Activated naive CD4-positive, alpha-beta T cell treated with anti-CD3 and anti-CD28 coated beads, Interleukin-2, amount 50 U/mL, for 24 hours (primary cell): ENCODE measurements at regions not wholly inside any gene's neighbourhood (a gene's known extent, or its start where the extent isn't known, plus 50 kb on each side); places are given as distances from the start of the nearest gene placed in this dataset.
"Not testable (repeated sequence)": the region's sequence is repeated elsewhere in the genome, so short reads cannot be mapped to it uniquely, and the experiment has no call there.

Experiments
- H3K27ac Mint-ChIP-seq: one replicate; pipeline ENCODE4 v1.8.0; 2021; ENCODE audit warnings: mild to moderate bottlenecking, mixed read lengths
- H3K27me3 Mint-ChIP-seq: one replicate; pipeline ENCODE4 v1.8.0; 2021; ENCODE audit warnings: mixed read lengths
- H3K36me3 Mint-ChIP-seq: one replicate; pipeline ENCODE4 v1.8.0; 2021; ENCODE audit warnings: mixed read lengths
- H3K4me1 Mint-ChIP-seq: one replicate; pipeline ENCODE4 v1.8.0; 2021; ENCODE audit warnings: mixed read lengths
- H3K4me3 Mint-ChIP-seq: one replicate; pipeline ENCODE4 v1.8.0; 2021; ENCODE audit warnings: mild to moderate bottlenecking, mixed read lengths
- H3K9me3 Mint-ChIP-seq: one replicate; pipeline ENCODE4 v1.8.0; 2021; ENCODE audit warnings: mixed read lengths

DNA sequence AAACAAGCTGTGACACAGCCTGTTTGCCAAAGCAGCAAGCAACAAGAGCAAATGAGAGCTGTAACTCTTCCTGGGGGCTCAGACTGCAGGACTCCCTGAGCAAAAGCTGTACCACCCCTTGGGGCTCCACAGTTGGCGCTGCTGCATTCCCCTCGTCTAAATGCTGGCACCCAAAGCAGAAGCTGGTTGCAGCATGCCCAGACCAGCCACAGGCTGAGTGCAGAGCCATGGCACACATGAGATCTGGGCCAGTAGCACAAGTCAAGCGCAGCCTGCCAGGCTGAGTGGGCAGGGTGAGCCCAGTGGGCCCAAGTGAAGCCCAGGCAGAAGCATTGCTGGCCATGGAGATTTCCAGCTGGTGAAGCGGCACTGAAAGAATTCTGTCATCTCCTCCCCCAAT lies 157.3 kb upstream of the GRAMD2B start:
- no peaks in the 10 kb centered on the region for H3K36me3 Mint-ChIP-seq
- H3K4me1 Mint-ChIP-seq: no peaks in the 10 kb centered on the region
- H3K27ac Mint-ChIP-seq: no peak overlapping the region
- H3K9me3 Mint-ChIP-seq: peaks cover 11% of the 10 kb centered on the region
- no peaks in the 10 kb centered on the region for H3K27me3 Mint-ChIP-seq
- no peak overlapping the region for H3K4me3 Mint-ChIP-seq

GRCh38 chr5:126267438-126267837 lies 155.8 kb upstream of the GRAMD2B start:
- Mint-ChIP-seq H3K36me3 (no peaks in the 10 kb centered on the region), H3K27ac (no peak overlapping the region), H3K27me3 (no peaks in the 10 kb centered on the region), H3K4me3 (no peak overlapping the region), H3K4me1 (no peaks in the 10 kb centered on the region), H3K9me3 (no peaks in the 10 kb centered on the region)

DNA sequence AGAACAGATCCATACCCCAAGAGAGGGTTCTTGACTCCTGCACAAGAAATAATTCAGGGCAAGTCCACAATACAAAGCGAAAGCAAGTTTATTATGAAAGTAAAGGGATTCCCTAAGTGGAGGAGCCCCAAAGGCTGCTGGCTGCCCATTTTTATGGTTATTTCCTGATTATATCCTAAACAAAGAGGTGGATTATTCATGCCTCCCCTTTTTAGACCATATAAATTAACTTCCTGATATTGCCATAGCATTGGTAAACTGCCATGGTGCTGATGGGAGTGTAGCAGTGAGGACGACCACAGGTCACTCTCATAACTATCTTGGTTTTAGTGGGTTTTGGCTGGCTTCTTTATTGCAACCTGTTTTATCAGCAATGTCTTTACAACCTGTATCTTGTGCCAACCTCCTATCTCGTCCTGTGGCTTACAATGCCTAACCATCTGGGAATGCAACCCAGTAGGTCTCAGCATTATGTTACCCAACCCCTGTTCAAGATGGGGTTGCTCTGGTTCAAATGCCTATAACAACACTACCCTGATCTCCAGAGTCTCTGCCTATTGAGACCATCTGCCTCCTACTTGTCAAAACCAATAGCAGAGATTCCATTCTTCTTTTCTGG lies 154.4 kb upstream of the GRAMD2B start:
- Mint-ChIP-seq H3K4me1 (no peaks in the 10 kb centered on the region), H3K36me3 (no peaks in the 10 kb centered on the region), H3K27ac (no peak overlapping the region), H3K9me3 (no peaks in the 10 kb centered on the region), H3K27me3 (no peaks in the 10 kb centered on the region), H3K4me3 (no peak overlapping the region)

- H3K27me3 Mint-ChIP-seq: no peaks in the 10 kb centered on the region
Measured at GRCh38 chr5:126269511-126269910, 153.7 kb upstream of the GRAMD2B start.

DNA sequence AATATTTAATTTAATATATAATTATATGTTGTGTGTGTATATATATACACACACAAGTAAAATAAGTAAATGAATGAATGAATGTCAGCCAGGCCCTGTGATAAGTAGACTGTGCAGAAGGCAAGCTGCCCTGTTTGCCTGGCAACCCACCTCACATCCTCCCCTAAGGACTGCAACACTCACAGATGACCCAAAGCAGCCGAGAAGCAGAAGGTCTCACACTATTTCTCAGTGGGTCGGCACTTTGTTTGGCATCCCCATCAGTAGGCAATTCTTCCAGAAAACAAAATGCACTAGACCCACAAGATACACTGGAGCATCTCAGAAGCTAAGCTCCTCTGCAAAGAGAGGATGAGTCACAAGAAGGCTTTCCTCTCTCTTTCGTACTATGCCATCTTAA lies 152.1 kb upstream of the GRAMD2B start:
- Mint-ChIP-seq H3K4me1 (no peaks in the 10 kb centered on the region), H3K4me3 (no peak overlapping the region), H3K27ac (no peak overlapping the region), H3K27me3 (no peaks in the 10 kb centered on the region), H3K36me3 (no peaks in the 10 kb centered on the region), H3K9me3 (no peaks in the 10 kb centered on the region)

More at GRCh38 chr5:126269511-126269910, 153.7 kb upstream of the GRAMD2B start:
- H3K4me3 Mint-ChIP-seq: no peak overlapping the region
- no peaks in the 10 kb centered on the region for H3K36me3 Mint-ChIP-seq
- no peak overlapping the region for H3K27ac Mint-ChIP-seq
- no peaks in the 10 kb centered on the region for H3K9me3 Mint-ChIP-seq
- H3K4me1 Mint-ChIP-seq: no peaks in the 10 kb centered on the region

GRCh38 chr5:126274076-126274762 lies 149.0 kb upstream of the GRAMD2B start:
- Mint-ChIP-seq H3K27me3 (no peaks in the 10 kb centered on the region), H3K4me3 (no peak overlapping the region), H3K9me3 (no peaks in the 10 kb centered on the region), H3K4me1 (no peaks in the 10 kb centered on the region), H3K27ac (no peak overlapping the region), H3K36me3 (no peaks in the 10 kb centered on the region)

DNA sequence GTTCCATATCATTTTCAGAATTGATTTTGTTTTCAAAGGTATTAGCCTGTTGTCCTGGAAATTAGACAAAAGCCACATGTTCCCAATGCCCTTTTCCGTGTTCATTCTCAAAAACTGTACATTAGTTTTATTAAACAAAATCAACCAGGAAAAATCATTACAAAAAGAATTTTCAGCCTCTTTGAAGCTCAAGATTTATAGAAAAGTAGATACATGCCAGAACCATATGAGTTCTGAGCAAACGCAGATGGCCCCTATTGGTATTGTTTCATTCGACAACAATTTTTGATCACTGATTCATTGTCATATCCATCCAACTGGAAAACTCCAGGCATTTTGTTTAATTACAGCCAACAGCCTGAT lies 148.5 kb upstream of the GRAMD2B start:
- Mint-ChIP-seq H3K9me3 (no peaks in the 10 kb centered on the region), H3K4me3 (no peak overlapping the region), H3K27ac (no peak overlapping the region), H3K36me3 (no peaks in the 10 kb centered on the region), H3K4me1 (no peaks in the 10 kb centered on the region), H3K27me3 (no peaks in the 10 kb centered on the region)

- Mint-ChIP-seq H3K4me3 (no peak overlapping the region), H3K27me3 (no peaks in the 10 kb centered on the region), H3K27ac (no peak overlapping the region), H3K9me3 (no peaks in the 10 kb centered on the region), H3K4me1 (no peaks in the 10 kb centered on the region), H3K36me3 (no peaks in the 10 kb centered on the region)
Measured at GRCh38 chr5:126277762-126278161, 145.4 kb upstream of the GRAMD2B start.

- Mint-ChIP-seq H3K27me3 (peaks cover 1% of the 10 kb centered on the region), H3K4me1 (no peaks in the 10 kb centered on the region), H3K4me3 (no peak overlapping the region), H3K9me3 (no peaks in the 10 kb centered on the region), H3K36me3 (no peaks in the 10 kb centered on the region), H3K27ac (no peak overlapping the region)
Measured at GRCh38 chr5:126280343-126280742, 142.9 kb upstream of the GRAMD2B start.

DNA sequence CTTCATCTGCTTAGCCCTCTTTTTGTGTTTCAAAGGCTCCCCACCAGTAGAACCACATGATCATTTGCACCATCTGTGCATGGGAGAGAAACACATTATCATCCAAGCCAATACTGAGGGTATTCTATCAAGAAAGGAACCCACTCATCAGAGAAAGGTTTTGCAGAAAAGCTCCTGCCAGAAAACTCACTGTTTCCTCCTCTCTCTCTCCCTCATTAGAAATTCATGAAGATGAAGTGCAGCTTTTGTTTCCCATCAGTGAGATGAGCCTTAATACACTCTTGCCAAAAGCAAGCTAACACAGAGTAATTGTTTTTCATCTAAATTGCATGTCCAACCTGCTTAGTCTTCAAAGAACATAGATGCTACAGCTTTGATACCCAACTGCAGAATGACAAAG lies 142.4 kb upstream of the GRAMD2B start:
- Mint-ChIP-seq H3K36me3 (no peaks in the 10 kb centered on the region), H3K4me1 (no peaks in the 10 kb centered on the region), H3K27ac (no peak overlapping the region)

GRCh38 chr5:126284977-126285696 lies 138.1 kb upstream of the GRAMD2B start:
- Mint-ChIP-seq H3K27me3 (peaks cover 10% of the 10 kb centered on the region), H3K27ac (no peak overlapping the region), H3K9me3 (no peaks in the 10 kb centered on the region), H3K4me1 (no peaks in the 10 kb centered on the region), H3K4me3 (no peak overlapping the region), H3K36me3 (no peaks in the 10 kb centered on the region)

More for the DNA sequence above, 142.4 kb upstream of the GRAMD2B start:
- Mint-ChIP-seq H3K27me3 (peaks cover 3% of the 10 kb centered on the region), H3K4me3 (no peak overlapping the region), H3K9me3 (no peaks in the 10 kb centered on the region)

DNA sequence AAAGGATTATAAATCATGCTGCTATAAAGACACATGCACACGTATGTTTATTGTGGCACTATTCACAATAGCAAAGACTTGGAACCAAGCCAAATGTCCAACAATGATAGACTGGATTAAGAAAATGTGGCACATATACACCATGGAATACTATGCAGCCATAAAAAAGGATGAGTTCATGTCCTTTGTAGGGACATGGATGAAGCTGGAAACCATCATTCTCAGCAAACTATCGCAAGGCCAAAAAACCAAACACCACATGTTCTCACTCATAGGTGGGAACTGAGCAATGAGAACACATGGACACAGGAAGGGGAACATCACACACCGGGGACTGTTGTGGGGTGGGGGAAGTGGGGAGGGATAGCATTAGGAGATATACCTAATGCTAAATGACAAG lies 127.1 kb upstream of the GRAMD2B start:
- not testable (repeated sequence) for H3K4me1 Mint-ChIP-seq, H3K9me3 Mint-ChIP-seq, H3K27me3 Mint-ChIP-seq, H3K4me3 Mint-ChIP-seq, H3K27ac Mint-ChIP-seq, H3K36me3 Mint-ChIP-seq

GRCh38 chr5:126300293-126300692 lies 122.9 kb upstream of the GRAMD2B start:
- no peak overlapping the region for H3K27ac Mint-ChIP-seq
- H3K4me3 Mint-ChIP-seq: no peak overlapping the region
- H3K27me3 Mint-ChIP-seq: peaks cover 14% of the 10 kb centered on the region
- no peaks in the 10 kb centered on the region for H3K4me1 Mint-ChIP-seq
- peaks cover 17% of the 10 kb centered on the region for H3K9me3 Mint-ChIP-seq
- H3K36me3 Mint-ChIP-seq: no peaks in the 10 kb centered on the region

DNA sequence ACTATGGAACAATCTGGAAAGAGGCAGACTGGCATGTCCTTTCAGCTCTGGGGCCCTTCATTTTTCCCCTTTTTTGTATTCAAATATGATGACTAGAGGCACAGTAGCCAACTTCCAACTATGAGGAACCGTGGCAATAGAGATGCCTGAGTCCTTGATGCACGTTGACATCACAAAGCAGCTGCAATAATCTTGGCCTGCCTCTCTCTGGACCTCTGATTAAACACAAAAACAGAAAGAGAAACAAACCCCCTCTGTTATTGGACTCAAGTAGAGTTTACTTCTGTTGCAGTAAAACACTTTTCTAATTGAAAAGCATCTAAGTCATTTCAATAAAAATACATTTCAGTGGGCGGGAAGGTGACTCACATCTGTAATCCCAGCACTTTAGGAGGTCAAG lies 122.2 kb upstream of the GRAMD2B start:
- no peak overlapping the region for H3K27ac Mint-ChIP-seq
- no peaks in the 10 kb centered on the region for H3K4me1 Mint-ChIP-seq
- no peak overlapping the region for H3K4me3 Mint-ChIP-seq
- peaks cover 17% of the 10 kb centered on the region for H3K9me3 Mint-ChIP-seq
- H3K36me3 Mint-ChIP-seq: no peaks in the 10 kb centered on the region
- peaks cover 16% of the 10 kb centered on the region for H3K27me3 Mint-ChIP-seq

- no peaks in the 10 kb centered on the region for H3K36me3 Mint-ChIP-seq
- H3K4me1 Mint-ChIP-seq: no peaks in the 10 kb centered on the region
- H3K9me3 Mint-ChIP-seq: no peaks in the 10 kb centered on the region
- H3K27ac Mint-ChIP-seq: no peak overlapping the region
- no peak overlapping the region for H3K4me3 Mint-ChIP-seq
- peaks cover 6% of the 10 kb centered on the region for H3K27me3 Mint-ChIP-seq
Measured at GRCh38 chr5:126309860-126310259, 113.3 kb upstream of the GRAMD2B start.

DNA sequence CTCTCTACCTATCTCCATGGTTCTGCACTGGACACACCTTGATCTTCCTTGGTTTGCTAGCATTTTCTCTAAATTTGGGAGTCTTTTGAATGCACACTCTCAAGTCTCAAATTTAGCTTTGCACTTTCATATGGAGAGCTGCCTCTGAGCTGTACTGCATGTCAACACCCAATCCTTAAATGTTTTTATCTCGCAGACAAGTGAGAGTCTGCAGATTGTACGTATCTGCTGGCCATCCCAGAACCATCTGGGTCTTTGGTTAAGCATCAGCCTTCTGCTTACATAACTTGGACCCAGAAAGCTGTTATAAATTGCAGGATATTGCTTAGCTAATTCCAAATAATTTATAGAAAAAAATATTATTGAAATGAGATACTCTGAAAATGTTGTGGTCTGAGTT lies 111.4 kb upstream of the GRAMD2B start:
- H3K27ac Mint-ChIP-seq: no peak overlapping the region
- peaks cover 3% of the 10 kb centered on the region for H3K27me3 Mint-ChIP-seq
- H3K9me3 Mint-ChIP-seq: no peaks in the 10 kb centered on the region
- H3K4me3 Mint-ChIP-seq: no peak overlapping the region
- H3K4me1 Mint-ChIP-seq: no peaks in the 10 kb centered on the region
- H3K36me3 Mint-ChIP-seq: no peaks in the 10 kb centered on the region
